A549 (cell line): ENCODE measurements at regions not wholly inside any gene's neighbourhood (a gene's known extent, or its start where the extent isn't known, plus 50 kb on each side); places are given as distances from the start of the nearest gene placed in this dataset.

Source experiments
- ATAC-seq, 2 experiments: fragments of 200-7000 bp in 1 of 2; fragments of >200 bp in 1 of 2; cut with Nextera tagmentation in 1 of 2; cut with Tn5 transposase in 1 of 2; 3 replicates each; pipeline versions ENCODE4 v1.8.0 to v1.9.1; 2018 to 2020; ENCODE audit warnings: mild to moderate bottlenecking in 1 of 2, moderate library complexity in 1 of 2
- CTCF ChIA-PET: fragments of 300-600 bp; sonication (Branson Sonifier 250); formaldehyde crosslinking; extraction: SDS; loops from one replicate; lab custom pipeline; 2021; ENCODE audit warnings: antibody characterized with exemption, inconsistent platforms; lab: Yijun Ruan, JAX
- POLR2A ChIA-PET: fragments of 350-600 bp; formaldehyde crosslinking; extraction: SDS; loops from one replicate; lab custom pipeline; 2021; ENCODE audit warnings: antibody characterized with exemption, inconsistent platforms; lab: Yijun Ruan, JAX
- DNase-seq, 2 experiments: peaks; one replicate each; pipeline versions ENCODE4 v3.0.0 to v3.0.0-alpha.2; 2011 to 2016; ENCODE audit warnings: low read depth in 1 of 2, low spot score in 1 of 2
- FAIRE-seq: peaks from 2 replicates; lab custom pipeline; 2011; peaks lifted over from hg19 to GRCh38; lab: Jason Lieb, UNC
- H3K27ac ChIP-seq, 2 experiments: fragments of >200 bp; sonication (Bioruptor Twin); formaldehyde crosslinking; 3 replicates each; pipeline ENCODE4 v1.5.1; 2016 to 2017
- H3K4me1 ChIP-seq: fragments of >200 bp; sonication (Bioruptor Twin); formaldehyde crosslinking; 3 replicates; pipeline ENCODE4 v1.6.1; 2016
- H3K4me2 ChIP-seq: fragments of >200 bp; sonication (Bioruptor Twin); formaldehyde crosslinking; 3 replicates; pipeline ENCODE4 v1.6.1; 2016
- H3K4me3 ChIP-seq: fragments of >200 bp; sonication (Bioruptor Twin); formaldehyde crosslinking; 3 replicates; pipeline ENCODE4 v1.5.1; 2016
- H3K9me3 ChIP-seq: fragments of >200 bp; sonication (Bioruptor Twin); formaldehyde crosslinking; 3 replicates; pipeline ENCODE4 v1.6.1; 2016
- CBX2 ChIP-seq: fragments of 200-600 bp; sonication (generic); IDR thresholded peaks from 2 replicates; pipeline ENCODE4 v1.6.1; 2016; ENCODE audit warnings: low read depth, mild to moderate bottlenecking, borderline replicate concordance
- CHD4 ChIP-seq: fragments of 200-600 bp; sonication (generic); IDR thresholded peaks from 2 replicates; pipeline ENCODE4 v1.6.1; 2016; ENCODE audit warnings: antibody characterized with exemption, mild to moderate bottlenecking, borderline replicate concordance
- ESRRA ChIP-seq: fragments of 150-350 bp; IDR thresholded peaks from 2 replicates; pipeline ENCODE4 v1.6.1; 2014; ENCODE audit warnings: mild to moderate bottlenecking, low read length, borderline replicate concordance
- FOSL2 ChIP-seq, 2 experiments: fragments of 450-650 bp in 1 of 2; fragments of >200 bp in 1 of 2; sonication (Bioruptor Twin) in 1 of 2; formaldehyde crosslinking; IDR thresholded peaks; 2 replicates each; pipeline versions ENCODE4 v1.5.0 to v1.6.1; 2016 to 2020; ENCODE audit warnings: mild to moderate bottlenecking in 1 of 2, moderate library complexity in 1 of 2
- FOXS1 ChIP-seq: fragments of 250-450 bp; sonication (Bioruptor Pico); IDR thresholded peaks from 2 replicates; pipeline ENCODE4 v1.5.0; 2020; ENCODE audit warnings: mild to moderate bottlenecking, moderate library complexity
- GATA3 ChIP-seq: IDR thresholded peaks from 2 replicates; pipeline ENCODE4 v1.6.1; 2012; ENCODE audit warnings: borderline replicate concordance
- HOXA7 ChIP-seq: fragments of 250-450 bp; sonication (Bioruptor Pico); IDR thresholded peaks from 2 replicates; pipeline ENCODE4 v1.5.0; 2020; ENCODE audit warnings: mild to moderate bottlenecking, moderate library complexity
- KDM5A ChIP-seq: fragments of 200-600 bp; sonication (generic); IDR thresholded peaks from 2 replicates; pipeline ENCODE4 v1.6.1; 2016; ENCODE audit warnings: antibody characterized with exemption, mild to moderate bottlenecking
- MAFK ChIP-seq: fragments of 450-650 bp; IDR thresholded peaks from 2 replicates; pipeline ENCODE4 v1.6.1; 2014; ENCODE audit not compliant: partially characterized antibody
- MAZ ChIP-seq: fragments of 150-350 bp; IDR thresholded peaks from 2 replicates; pipeline ENCODE4 v1.6.1; 2014; ENCODE audit warnings: antibody characterized with exemption, low read depth, low read length, borderline replicate concordance
- MYC ChIP-seq: IDR thresholded peaks from 2 replicates; pipeline ENCODE4 v1.6.1; 2012; ENCODE audit warnings: mild to moderate bottlenecking, inconsistent platforms, low read length, improper control_type of control experiment, borderline replicate concordance
- NFE2L2 ChIP-seq: fragments of 150-350 bp; conservative IDR thresholded peaks from 2 replicates; pipeline ENCODE4 v1.6.1; 2014; ENCODE audit warnings: low read length
- POLR2AphosphoS2 ChIP-seq: conservative IDR thresholded peaks from 2 replicates; pipeline ENCODE4 v1.6.1; 2012; ENCODE audit warnings: low read length, improper control_type of control experiment, inconsistent platforms
- RFX5 ChIP-seq: fragments of 450-650 bp; IDR thresholded peaks from 2 replicates; pipeline ENCODE4 v1.7.1; 2014; ENCODE audit warnings: antibody characterized with exemption, mild to moderate bottlenecking, moderate library complexity
- TFCP2L1 ChIP-seq: fragments of 250-450 bp; sonication (Bioruptor Pico); IDR thresholded peaks from 2 replicates; pipeline ENCODE4 v1.5.0; 2021; ENCODE audit warnings: mild to moderate bottlenecking
- WGBS: methylation state at CpG from one replicate; pipeline ENCODE4 v1.1.6; 2017; ENCODE audit errors: missing lambda C conversion rate; 5-methylcytosine and 5-hydroxymethylcytosine counted together
- TF ChIP-seq, protein P1 (sequence below): fragments of >200 bp; sonication (Bioruptor Twin); formaldehyde crosslinking; IDR thresholded peaks from 3 replicates; pipeline ENCODE4 v1.6.1; 2016
- TF ChIP-seq, protein P2 (sequence below): IDR thresholded peaks from 2 replicates; pipeline ENCODE4 v1.6.1; 2012
- TF ChIP-seq, protein P3 (sequence below): IDR thresholded peaks from 2 replicates; pipeline ENCODE4 v1.6.1; 2012; ENCODE audit warnings: low read depth, borderline replicate concordance
- TF ChIP-seq, protein P4 (sequence below): fragments of 200-600 bp; sonication (generic); IDR thresholded peaks from 2 replicates; pipeline ENCODE4 v1.6.1; 2016; ENCODE audit warnings: antibody characterized with exemption, mild to moderate bottlenecking, moderate library complexity

DNA sequence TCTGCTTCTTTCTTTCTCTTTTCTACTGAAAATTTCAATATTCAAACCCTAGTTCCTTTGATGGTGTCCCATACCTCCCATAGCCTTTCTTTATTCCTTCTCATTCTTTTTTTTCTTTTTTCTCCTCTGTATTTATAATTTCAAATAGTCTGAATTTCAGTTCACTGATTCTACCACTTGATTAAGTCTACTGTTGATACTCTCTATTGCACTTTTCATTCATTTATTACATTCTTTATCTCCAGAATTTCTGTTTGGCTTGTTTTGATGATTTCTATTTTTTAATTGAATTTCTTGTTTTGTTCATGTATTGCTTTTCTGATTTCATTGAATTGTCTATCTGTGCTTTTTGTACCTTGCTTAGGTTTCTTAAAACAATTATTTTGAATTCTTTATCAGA, 111.9 kb upstream of the VRK2 start:
- Histone ChIP-seq H3K9me3 (peaks cover 46% of the 10 kb centered on the region), H3K4me3 (no peak overlapping the region), H3K4me1 (no peaks in the 10 kb centered on the region), H3K4me2 (no peak overlapping the region), H3K27ac (no peak overlapping the region)
- ChIA-PET POLR2A (no interaction called here), CTCF (interaction anchor here (1.6 kb wide), 1 partner anchor 15 kb away, joined by 5 read pairs; no protein-coding TSS in a partner anchor)
- TF ChIP-seq KDM5A (no peak), RFX5 (no peak), MAZ (no peak)
- TF ChIP-seq, protein P1, sequence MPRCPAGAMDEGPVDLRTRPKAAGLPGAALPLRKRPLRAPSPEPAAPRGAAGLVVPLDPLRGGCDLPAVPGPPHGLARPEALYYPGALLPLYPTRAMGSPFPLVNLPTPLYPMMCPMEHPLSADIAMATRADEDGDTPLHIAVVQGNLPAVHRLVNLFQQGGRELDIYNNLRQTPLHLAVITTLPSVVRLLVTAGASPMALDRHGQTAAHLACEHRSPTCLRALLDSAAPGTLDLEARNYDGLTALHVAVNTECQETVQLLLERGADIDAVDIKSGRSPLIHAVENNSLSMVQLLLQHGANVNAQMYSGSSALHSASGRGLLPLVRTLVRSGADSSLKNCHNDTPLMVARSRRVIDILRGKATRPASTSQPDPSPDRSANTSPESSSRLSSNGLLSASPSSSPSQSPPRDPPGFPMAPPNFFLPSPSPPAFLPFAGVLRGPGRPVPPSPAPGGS: no peak
- no peak for DNase-seq
- peak; percentile 49 for FAIRE-seq
- ATAC-seq: no peak

DNA sequence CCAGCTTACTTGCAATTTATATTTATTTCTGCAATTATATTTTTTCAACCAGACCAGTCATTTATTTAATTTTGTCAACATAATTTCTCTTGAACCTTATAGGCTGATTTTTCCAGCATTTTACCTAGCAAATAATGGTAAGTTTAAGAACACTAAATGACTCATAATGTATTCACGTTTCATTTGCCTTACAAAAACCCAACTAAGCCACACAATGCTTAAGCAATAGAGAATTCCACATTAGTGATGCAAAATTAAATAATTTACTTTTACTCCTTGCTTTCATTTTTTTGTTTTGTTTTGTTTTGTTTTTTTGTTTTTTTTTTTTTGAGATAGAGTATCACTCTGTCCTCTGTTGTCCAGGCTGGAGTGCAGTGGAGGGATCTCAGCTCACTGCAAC, 110.4 kb upstream of the VRK2 start:
- ATAC-seq: no peak
- WGBS: 32% methylated on average over 1 of the region's 1 CpG

DNA sequence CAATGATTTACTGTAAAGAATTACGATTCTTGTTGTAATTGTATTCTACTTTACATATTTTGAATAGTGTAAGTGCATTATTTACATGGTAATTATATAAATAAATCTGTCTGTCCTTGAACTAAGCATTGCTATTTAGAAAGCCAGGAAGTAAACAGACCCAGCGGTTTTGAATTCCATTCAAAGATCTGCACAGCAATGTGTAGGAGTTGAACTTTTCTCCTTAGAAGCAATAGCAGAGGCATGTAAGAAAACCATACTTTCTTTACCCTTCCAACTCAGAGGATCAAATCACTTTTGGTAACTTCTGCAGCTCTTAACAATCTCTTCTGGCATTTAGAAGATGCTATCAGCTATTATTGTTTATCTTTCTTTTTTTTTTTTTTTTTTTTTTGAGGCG, 109.2 kb upstream of the VRK2 start:
- H3K4me2 ChIP-seq: no peak overlapping the region
- FAIRE-seq: no peak
- 38% methylated on average over 3 of the region's 3 CpGs for WGBS
- ChIA-PET CTCF (interaction anchor here (0.7 kb wide), 1 partner anchor 10 kb away, joined by 3 read pairs; no protein-coding TSS in a partner anchor), POLR2A (interaction anchor here (0.7 kb wide), 1 partner anchor 55 kb away, joined by 7 read pairs; no protein-coding TSS in a partner anchor)
- H3K4me3 ChIP-seq: no peak overlapping the region
- DNase-seq: no peak
- H3K9me3 ChIP-seq: peaks cover 31% of the 10 kb centered on the region
- H3K27ac ChIP-seq: no peak overlapping the region
- H3K4me1 ChIP-seq: no peaks in the 10 kb centered on the region
- no peak for ATAC-seq
- TF ChIP-seq, protein P2, sequence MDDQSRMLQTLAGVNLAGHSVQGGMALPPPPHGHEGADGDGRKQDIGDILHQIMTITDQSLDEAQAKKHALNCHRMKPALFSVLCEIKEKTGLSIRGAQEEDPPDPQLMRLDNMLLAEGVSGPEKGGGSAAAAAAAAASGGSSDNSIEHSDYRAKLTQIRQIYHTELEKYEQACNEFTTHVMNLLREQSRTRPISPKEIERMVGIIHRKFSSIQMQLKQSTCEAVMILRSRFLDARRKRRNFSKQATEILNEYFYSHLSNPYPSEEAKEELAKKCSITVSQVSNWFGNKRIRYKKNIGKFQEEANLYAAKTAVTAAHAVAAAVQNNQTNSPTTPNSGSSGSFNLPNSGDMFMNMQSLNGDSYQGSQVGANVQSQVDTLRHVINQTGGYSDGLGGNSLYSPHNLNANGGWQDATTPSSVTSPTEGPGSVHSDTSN: no peak
- TF ChIP-seq, protein P3, sequence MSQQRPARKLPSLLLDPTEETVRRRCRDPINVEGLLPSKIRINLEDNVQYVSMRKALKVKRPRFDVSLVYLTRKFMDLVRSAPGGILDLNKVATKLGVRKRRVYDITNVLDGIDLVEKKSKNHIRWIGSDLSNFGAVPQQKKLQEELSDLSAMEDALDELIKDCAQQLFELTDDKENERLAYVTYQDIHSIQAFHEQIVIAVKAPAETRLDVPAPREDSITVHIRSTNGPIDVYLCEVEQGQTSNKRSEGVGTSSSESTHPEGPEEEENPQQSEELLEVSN: no peak
- TF ChIP-seq NFE2L2 (no peak), FOSL2 (IDR thresholded peaks at IDR 0.05) (no peak), FOSL2 (CRISPR knock-in tag; IDR thresholded peaks at IDR 0.05) (no peak), MYC (no peak), MAFK (no peak), POLR2AphosphoS2 (no peak), RFX5 (no peak), MAZ (no peak), TFCP2L1 (CRISPR knock-in tag) (no peak), GATA3 (no peak), ESRRA (no peak), FOXS1 (no peak)
- TF ChIP-seq, protein P1: no peak

More for the DNA sequence above, 110.4 kb upstream of the VRK2 start:
- Histone ChIP-seq H3K4me1 (no peaks in the 10 kb centered on the region), H3K9me3 (peaks cover 43% of the 10 kb centered on the region), H3K27ac (no peak overlapping the region)
- CTCF ChIA-PET: interaction anchor here (1.6 kb wide), 1 partner anchor 13 kb away, joined by 5 read pairs; no protein-coding TSS in a partner anchor
- no peak for TF ChIP-seq POLR2AphosphoS2
- no peak for TF ChIP-seq ESRRA
- no peak for TF ChIP-seq HOXA7 (CRISPR knock-in tag)
- TF ChIP-seq, protein P2: no peak
- TF ChIP-seq CBX2: no peak
- no peak for TF ChIP-seq KDM5A
- no peak for TF ChIP-seq CHD4
- TF ChIP-seq MAZ: no peak
- no peak for TF ChIP-seq FOSL2 (IDR thresholded peaks at IDR 0.05)
- TF ChIP-seq FOSL2 (CRISPR knock-in tag; IDR thresholded peaks at IDR 0.05): no peak
- TF ChIP-seq, protein P4, sequence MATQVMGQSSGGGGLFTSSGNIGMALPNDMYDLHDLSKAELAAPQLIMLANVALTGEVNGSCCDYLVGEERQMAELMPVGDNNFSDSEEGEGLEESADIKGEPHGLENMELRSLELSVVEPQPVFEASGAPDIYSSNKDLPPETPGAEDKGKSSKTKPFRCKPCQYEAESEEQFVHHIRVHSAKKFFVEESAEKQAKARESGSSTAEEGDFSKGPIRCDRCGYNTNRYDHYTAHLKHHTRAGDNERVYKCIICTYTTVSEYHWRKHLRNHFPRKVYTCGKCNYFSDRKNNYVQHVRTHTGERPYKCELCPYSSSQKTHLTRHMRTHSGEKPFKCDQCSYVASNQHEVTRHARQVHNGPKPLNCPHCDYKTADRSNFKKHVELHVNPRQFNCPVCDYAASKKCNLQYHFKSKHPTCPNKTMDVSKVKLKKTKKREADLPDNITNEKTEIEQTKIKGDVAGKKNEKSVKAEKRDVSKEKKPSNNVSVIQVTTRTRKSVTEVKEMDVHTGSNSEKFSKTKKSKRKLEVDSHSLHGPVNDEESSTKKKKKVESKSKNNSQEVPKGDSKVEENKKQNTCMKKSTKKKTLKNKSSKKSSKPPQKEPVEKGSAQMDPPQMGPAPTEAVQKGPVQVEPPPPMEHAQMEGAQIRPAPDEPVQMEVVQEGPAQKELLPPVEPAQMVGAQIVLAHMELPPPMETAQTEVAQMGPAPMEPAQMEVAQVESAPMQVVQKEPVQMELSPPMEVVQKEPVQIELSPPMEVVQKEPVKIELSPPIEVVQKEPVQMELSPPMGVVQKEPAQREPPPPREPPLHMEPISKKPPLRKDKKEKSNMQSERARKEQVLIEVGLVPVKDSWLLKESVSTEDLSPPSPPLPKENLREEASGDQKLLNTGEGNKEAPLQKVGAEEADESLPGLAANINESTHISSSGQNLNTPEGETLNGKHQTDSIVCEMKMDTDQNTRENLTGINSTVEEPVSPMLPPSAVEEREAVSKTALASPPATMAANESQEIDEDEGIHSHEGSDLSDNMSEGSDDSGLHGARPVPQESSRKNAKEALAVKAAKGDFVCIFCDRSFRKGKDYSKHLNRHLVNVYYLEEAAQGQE: no peak
- TF ChIP-seq, all 56 proteins: peak for 0
- DNase-seq (no peak), FAIRE-seq (no peak)
- Histone ChIP-seq H3K4me2 (no peak overlapping the region), H3K4me3 (no peak overlapping the region)
- POLR2A ChIA-PET: no interaction called here
